GM04503 (cell line): ENCODE measurements at regions not wholly inside any gene's neighbourhood (a gene's known extent, or its start where the extent isn't known, plus 50 kb on each side); places are given as distances from the start of the nearest gene placed in this dataset.
A peak's percentile ranks its signal among the peaks of the same experiment; 100 is the strongest.
"Not testable (repeated sequence)": the region's sequence is repeated elsewhere in the genome, so short reads cannot be mapped to it uniquely, and the experiment has no call there.

Experiments used
- DNase-seq: peaks from one replicate; pipeline ENCODE4 v3.0.0-alpha.2; 2012; ENCODE audit warnings: low read depth

- DNase-seq: no peak
These were observed 50.8 kb upstream of the TMEM108 start for GRCh38 chr3:132987396-132987795.

GRCh38 chr3:132984181-132984580, 54.0 kb upstream of the TMEM108 start:
- no peak for DNase-seq

- no peak for DNase-seq
These were observed 54.9 kb upstream of the TMEM108 start for GRCh38 chr3:132983143-132983770.

GRCh38 chr3:132981719-132982118, 56.5 kb upstream of the TMEM108 start:
- DNase-seq: no peak

- no peak for DNase-seq
These were observed 58.1 kb upstream of the TMEM108 start for GRCh38 chr3:132980102-132980501.

- DNase-seq: no peak
These were observed 58.6 kb upstream of the TMEM108 start for GRCh38 chr3:132979606-132980005.

- not testable (repeated sequence) for DNase-seq
These were observed 59.2 kb upstream of the TMEM108 start for GRCh38 chr3:132978946-132979345.

GRCh38 chr3:132978464-132978863, 59.7 kb upstream of the TMEM108 start:
- DNase-seq: no peak

- DNase-seq: no peak
These were observed 64.1 kb upstream of the TMEM108 start for GRCh38 chr3:132974097-132974496.

GRCh38 chr3:132973441-132973840, 64.8 kb upstream of the TMEM108 start:
- DNase-seq: no peak

GRCh38 chr3:132972333-132972732, 65.9 kb upstream of the TMEM108 start:
- DNase-seq: no peak

GRCh38 chr3:132966374-132966773, 71.8 kb upstream of the TMEM108 start:
- DNase-seq: no peak

- no peak for DNase-seq
These were observed 73.9 kb upstream of the TMEM108 start for GRCh38 chr3:132964266-132964665.

GRCh38 chr3:132963786-132964185, 74.4 kb upstream of the TMEM108 start:
- no peak for DNase-seq

GRCh38 chr3:132961991-132962390, 76.2 kb upstream of the TMEM108 start:
- DNase-seq: no peak

- DNase-seq: no peak
These were observed 84.5 kb upstream of the TMEM108 start for GRCh38 chr3:132953683-132954082.

GRCh38 chr3:132927896-132928295, 110.3 kb upstream of the TMEM108 start:
- no peak for DNase-seq

GRCh38 chr3:132926098-132926497, 112.1 kb upstream of the TMEM108 start:
- no peak for DNase-seq

GRCh38 chr3:132925256-132925930, 112.8 kb upstream of the TMEM108 start:
- DNase-seq: no peak

- DNase-seq: no peak
These were observed 122.1 kb upstream of the TMEM108 start for GRCh38 chr3:132916096-132916495.

GRCh38 chr3:132912416-132912753, 125.8 kb upstream of the TMEM108 start:
- no peak for DNase-seq

GRCh38 chr3:132911741-132912415, 126.3 kb upstream of the TMEM108 start:
- peak; percentile 1 for DNase-seq

- no peak for DNase-seq
These were observed 130.9 kb upstream of the TMEM108 start for GRCh38 chr3:132907293-132907692.

GRCh38 chr3:132900481-132900880, 137.7 kb upstream of the TMEM108 start:
- no peak for DNase-seq
